HG03521 (cell line): ENCODE measurements at regions not wholly inside any gene's neighbourhood (a gene's known extent, or its start where the extent isn't known, plus 50 kb on each side); places are given as distances from the start of the nearest gene placed in this dataset.
"Not testable (repeated sequence)": the region's sequence is repeated elsewhere in the genome, so short reads cannot be mapped to it uniquely, and the experiment has no call there.

Experiments used
- ATAC-seq: cut with Tn5 transposase; IDR thresholded peaks from one replicate; pipeline ENCODE4 v1.9.1; 2021; ENCODE audit warnings: mild to moderate bottlenecking, moderate library complexity; ENCODE audit not compliant: unreplicated experiment

DNA sequence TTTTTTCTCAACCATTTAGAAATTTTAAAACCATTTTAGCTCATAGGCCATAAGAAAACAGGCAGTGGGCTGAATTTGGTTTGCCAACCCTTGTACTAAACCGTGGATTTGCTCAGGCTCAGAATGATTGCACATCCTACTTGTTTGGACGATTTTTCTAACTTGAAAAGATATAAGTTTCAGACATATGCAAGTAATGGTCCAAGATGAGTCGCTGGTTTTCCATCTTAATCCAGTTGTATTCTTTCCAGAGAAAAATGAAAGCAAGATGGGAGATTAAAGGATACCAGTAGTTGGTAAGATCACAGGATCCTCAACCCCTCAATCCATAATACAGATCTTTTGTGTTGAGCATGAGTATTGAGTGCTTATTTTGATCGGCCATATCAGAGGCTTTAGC lies 250.9 kb downstream of the TINAG start:
- ATAC-seq, result no peak

DNA sequence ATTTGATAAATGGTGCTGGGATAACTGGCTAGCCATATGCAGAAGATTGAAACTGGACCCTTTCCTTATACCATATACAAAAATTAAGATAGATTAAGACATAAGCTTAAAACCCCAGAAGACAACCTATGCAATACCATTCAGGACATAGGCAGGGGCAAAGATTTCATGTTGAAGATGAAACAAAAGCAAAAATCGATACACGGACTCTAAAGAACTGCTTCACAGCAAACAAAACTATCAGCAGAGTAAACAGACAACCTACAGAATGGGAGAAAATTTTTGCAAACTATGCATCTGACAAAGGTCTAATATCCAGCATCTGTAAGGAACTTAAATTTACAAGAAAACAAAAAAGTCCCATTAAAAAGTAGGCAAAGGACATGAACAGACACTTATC lies 255.9 kb downstream of the TINAG start:
- not testable (repeated sequence) for ATAC-seq

DNA sequence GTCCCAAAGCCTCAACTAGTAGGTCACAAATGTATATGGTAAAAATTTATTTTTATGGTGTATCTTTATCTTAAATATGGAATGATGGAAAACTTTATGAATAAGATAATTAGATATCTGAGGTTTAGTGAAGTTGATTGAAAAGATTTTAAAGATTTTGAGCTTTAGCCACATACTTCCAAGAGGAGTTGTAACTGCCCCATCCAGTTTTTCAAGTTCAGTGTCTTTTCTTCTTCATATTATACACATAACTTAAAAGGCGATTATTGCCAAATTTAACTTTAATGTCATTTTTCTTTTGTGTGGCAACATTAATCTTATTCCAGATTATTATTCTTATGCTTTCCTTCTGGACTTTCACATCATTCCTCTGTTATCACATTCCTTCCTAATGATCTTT lies 266.4 kb downstream of the TINAG start:
- ATAC-seq, result no peak

DNA sequence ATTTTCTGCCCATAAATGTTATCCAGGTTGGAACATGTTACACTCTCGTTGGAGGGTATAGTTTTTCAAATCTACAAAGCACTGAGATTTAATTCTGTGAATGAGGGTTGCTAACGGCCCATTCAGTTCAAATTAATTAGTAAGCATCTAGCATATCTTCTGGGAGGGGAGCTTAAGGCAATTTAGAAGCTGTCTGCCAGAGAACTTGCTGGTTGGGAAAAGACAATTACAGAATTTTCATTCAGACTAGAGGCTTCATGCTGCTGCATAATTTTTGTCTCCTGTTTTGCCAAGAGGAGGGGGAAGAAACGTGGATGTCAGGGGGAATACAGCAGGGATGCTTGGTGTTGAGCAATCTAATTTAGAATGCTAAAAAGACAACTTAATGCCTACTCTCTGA lies 268.3 kb upstream of the FAM83B start:
- no peak for ATAC-seq

DNA sequence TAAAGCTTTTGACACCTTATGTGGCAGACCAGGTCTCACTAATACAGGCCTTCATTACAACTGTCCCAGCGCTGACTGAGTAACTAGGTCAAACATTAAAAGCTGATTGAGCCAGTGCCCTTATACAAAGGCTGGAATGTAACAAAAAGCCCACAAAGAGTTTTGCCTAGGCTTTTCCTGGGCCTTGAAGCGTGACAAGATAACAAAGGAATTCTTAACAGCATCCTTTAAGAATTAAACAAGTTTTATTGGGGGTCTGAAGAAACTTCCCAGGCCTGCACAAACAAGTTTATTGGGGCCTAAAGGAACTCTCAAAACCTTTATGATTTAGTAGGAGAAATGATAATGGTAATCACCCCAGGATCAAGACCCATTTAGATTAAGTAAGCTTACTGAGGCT lies 267.6 kb upstream of the FAM83B start:
- no peak for ATAC-seq

DNA sequence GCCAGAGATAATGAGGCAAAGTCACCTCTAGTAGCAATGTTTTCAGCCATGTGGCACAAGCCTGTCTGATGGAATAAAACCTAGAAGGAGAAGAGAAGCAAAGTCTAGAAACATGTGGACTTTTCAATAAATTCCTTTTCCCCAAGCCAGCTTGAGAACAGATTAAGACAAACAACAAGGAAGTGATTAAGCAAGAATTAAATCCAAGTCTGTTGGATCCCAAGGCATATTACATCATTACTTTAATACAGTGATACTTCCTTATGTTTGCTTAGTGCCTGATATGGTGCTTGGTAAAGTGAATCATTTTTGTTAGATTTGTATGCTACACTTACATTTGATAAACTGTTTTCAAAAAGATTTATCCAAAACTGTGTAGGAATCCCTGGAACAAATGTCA lies 260.3 kb upstream of the FAM83B start:
- ATAC-seq, result no peak

DNA sequence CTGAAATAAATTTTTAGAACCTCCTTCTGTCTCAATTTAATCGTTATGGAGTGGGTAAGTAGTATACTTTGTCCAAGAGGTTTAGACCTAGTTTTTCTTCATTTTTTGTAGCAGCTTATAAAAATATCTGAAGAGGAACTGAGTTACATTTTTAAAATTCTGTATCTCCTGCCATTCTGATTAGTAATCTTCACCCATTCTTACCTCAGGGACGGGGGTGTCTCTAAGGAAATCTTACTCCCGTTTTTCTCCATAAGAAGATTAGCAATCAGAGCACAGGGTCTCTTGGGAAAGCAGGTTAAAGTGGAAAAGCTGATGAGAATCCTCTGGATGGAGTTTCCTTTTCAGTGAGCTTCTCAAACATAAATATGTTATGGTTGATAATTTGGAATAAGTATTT lies 259.3 kb upstream of the FAM83B start:
- no peak for ATAC-seq

DNA sequence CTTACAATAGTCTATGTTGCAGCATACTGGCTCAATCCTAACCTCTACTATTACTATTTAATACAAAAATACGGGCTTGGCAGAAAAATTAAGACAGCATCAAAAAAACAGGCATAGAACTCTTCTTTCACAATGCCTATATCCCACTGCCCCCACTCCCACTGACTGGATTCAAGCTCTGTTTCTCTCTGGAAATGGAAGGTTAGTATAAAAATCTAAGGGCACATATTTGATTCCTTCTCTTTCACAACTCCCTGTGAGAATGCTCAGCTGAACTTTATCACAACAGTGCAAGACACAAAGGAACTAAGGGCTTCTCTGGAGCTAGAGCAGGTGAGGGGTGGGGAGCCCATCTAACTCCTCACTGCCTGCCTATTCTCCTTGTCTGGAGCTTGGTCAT lies 258.4 kb upstream of the FAM83B start:
- no peak for ATAC-seq

DNA sequence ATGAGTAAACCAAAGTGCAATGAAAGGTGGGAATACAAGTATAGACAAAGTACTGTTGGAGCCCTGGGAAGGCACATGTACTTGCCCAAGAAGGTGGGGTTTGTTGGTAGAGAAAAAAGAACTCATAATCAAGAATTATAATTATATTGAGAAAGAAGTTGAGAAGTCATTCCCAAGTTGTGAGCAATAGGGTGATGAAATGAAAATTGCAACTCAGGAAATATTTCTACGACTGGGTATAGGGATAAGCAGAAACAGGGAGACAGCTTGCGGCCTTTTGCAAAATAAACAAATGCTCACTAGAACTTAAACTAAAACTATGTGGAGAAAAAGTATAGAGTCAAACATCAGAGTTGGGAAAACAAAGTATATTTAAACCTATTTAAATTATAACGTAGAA lies 250.7 kb upstream of the FAM83B start:
- ATAC-seq, result no peak

DNA sequence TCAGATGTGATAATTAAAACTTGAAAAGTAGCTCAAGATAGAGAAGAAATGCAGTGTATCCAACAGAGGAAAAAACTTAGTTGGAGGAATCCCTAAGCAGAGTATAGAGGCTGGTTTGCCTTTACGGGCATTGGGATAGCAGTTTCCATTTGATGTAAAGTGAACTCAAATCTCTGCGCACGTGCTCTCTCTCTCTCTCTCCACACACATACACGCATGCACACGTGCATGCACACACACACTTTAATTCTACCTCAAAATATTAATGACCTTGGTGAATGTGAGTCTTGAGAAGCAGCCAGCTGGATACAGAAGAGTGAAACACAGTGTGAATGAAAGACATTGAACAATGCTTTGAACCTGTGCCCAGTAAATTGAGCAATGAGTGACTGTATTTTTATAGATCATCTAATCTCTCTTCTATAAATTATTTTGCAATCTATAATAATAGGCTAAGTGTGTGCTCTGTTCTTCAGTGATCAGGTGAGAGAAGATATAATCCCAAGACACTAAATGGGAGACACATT lies 247.7 kb upstream of the FAM83B start:
- ATAC-seq, result no peak

DNA sequence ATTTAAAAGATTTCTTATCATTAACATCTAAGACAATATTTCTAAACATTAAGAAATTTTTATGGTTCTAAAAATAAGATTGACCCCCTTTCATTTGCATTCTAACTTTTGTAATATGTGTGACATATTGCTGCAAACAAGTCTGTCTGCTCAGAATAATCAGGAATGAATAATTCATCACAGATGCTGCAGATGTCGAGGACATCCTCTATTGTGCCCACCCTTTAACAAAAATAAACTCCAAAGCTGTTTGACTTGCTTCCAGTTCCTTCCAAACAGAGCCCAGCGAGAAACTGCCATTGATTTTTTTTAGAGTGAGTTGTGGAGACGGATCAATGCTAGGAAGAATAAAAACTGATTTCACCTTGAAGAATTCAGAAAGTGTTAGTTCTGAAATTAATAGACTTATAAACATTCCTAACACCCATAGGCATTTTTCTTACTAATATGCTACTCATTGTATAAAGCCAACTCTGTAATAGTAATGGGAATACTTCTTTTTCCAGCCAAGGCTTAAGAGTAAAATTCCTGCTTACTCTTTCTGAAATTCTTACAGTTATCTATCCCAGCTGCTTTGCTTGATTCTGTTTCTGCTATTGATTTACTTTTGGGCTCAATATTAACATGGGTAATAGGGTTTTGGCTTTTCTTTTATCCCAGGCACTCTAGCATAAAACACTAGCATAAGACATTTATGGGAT lies 244.8 kb upstream of the FAM83B start:
- ATAC-seq, result no peak

DNA sequence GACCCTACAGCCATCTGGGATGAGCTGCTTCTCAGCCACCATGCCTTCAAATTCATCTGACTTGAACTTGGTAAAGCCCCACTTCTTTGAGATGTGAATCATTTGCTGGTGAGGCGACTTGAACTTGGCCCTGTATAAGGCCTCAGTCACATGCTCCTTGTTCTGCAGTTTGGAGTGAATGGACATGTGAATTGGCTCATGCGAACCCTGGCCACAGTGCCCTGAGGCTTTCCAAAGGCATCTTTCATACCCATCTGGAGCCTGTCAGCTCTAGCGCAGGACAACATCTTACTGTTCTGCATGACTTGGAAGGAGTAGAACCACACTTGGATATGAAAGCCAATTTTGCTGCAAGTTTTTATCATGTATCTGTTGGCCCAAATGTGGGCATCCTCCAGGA lies 244.0 kb upstream of the FAM83B start:
- no peak for ATAC-seq

DNA sequence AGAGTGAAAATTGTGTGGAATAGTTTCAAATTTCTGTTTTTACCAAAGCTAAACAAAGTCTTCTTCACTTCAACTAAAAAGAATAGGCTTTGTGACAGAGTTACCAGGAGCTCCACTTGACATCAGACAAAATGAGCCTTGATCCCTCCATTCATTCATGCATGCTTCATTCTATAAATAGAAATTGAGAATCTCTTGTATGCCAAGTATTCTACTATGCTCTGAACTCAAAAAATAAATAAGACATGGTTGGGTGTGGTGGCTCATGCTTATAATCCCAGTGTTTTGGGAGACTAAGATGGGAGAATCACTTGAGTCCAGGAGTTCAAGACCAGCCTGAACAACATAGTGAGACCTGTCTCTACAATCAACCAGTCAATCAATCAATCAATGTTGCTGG lies 236.6 kb upstream of the FAM83B start:
- ATAC-seq, result no peak

DNA sequence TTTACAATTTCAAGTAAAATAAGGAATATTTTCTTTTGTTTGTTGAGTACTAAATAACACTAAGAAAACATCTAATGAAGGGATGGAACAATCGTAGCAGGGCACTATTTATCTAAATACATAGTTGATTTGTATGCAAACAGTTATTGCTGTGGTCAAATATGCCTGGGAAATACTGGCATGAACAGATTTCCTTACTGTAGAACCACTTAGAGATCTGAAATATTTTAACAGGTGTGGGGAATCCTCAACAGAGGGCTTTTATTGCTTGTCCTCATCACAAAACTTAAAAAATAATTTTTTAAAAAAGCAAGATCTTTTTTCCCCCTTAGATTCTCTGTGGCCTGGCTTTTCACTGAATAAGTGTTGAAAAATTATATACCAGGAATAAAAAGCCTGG lies 233.0 kb upstream of the FAM83B start:
- ATAC-seq, result no peak

DNA sequence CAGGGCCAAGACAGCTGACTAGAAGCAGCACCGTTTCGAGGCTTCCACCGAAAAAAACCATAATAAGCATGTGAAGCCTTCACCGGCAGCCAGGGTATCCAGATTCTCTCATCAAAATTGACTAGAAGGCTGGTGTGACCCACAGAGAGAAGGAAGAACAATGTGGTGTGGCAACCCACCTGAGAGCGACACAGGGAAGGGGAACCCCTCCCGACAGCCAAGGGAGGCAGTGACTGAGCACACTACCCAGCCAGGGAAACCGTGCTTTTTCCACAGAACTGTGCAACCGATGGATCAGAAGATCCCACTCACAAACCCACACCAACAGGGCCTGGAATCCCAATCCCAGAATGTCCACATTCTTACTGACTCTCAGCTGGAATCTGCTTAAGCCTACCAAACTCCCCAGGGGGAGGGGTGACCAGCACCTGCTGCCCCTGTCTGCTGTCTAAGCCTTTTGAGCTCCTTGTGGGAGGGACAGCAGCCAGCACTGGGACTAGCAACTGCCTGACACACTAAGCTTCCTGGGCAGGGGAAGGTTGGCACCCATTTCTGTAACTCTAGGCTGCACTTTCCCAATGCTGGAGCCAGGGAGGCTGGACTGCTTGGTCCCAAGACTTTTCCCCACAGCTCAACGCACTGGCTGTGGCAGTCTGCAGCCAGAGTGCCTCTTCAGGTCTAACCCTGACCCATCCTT lies 231.9 kb upstream of the FAM83B start:
- ATAC-seq, result no peak

DNA sequence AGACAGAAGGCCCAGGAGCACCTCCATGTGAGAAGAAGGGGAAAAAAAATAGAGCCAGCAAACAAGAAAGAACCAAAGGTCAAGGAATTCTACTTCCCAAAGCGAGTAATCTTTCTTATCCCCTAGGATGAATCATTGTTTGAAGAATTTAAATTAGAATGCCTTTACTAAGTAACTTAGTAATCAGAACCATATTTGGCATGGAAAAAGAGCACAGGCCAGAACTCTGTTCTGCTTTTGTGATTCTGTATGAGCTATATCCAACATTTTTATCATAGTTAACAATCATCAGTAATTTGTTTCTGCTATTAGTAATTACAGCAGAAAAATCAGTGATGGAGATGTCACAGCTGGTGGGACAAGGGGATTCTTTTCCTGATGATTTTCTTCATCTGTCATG lies 228.8 kb upstream of the FAM83B start:
- ATAC-seq, result no peak

DNA sequence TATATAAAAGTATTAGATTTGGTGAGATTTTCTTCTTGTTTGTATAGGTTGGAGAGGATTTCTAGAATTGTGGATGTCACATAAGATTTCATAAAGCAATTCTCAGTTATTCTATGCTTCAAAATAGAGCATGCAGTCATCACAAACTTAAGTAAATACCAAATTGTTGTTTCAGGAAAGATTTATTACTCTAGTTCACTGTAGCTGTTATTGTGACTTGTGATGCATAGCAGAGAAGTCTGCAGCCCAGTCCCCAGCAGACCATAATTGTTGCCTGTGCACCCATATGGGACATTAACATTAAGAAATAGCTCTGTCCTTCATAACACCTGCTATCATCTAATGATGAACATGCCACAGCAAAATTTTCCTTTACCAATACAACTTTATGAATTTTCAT lies 228.0 kb upstream of the FAM83B start:
- no peak for ATAC-seq

DNA sequence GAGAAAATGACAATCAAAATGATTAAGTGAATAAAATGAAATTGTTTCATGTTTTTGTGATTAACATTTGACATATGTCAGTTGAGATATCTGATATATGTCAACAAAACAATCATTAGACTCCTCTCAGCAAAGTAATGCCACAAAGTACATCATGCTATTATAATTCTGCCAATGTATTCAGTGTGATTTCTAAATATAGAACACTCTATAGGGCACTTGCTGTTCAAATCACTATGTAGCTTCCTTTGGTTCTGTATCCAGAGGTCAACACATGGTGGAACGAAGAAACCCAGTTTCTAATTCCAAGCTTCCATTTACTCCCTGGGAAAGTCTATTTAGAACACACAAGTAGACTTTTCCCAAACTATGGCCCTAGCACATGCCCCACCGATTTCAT lies 227.5 kb upstream of the FAM83B start:
- no peak for ATAC-seq

DNA sequence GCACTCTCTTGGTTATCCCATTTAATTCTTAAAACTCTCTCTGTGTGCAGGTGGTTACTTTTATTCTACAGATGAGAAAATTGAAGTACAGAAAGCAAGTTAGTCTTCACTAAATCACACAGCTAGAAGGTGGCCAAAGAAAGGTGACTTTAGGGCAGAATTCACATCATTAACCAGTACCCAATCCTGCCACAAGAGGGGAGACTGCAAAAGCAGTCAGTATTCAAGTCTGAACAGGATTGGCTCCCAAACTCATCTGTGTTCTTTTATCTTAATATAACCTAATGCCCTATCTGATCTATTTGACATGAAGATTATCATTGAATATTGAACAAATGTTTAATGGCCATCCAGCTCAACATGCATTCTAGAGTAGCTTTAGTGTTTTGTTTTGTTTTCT lies 225.3 kb upstream of the FAM83B start:
- no peak for ATAC-seq

DNA sequence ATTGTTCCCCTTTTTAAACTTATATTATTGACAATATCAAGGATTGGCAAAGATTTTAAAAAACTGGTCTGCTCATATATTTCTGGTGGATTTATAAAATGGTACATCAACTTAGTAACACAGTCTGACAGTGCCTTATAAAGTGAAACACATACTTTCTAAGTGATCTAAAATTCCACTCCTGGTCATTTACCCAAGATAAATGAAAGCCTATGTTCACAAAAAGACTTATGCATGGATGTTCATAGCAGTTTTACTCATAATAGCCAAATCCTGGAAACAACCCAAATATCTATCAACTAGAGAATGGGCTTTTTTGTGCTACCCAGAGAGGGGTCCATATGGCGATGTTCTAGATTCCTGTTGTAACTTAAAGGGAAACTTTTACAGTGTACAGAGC lies 222.4 kb upstream of the FAM83B start:
- ATAC-seq, result no peak

DNA sequence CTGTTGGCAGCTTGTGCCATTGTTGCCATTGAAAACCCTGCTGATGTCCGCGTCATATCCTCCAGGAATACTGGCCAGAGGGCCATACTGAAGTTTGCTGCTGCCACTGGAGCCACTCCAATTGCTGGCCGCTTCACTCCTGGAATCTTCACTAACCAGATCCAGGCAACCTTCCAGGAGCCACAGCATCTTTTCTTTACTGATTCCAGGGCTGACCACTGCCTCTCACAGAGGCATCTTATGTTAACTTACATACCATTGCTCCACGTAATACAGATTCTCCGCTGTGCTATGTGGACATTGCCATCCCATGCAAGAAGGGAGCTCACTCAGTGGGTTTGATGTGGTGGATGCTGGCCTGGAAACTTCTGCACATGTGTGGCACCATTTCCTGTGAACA lies 221.8 kb upstream of the FAM83B start:
- no peak for ATAC-seq

DNA sequence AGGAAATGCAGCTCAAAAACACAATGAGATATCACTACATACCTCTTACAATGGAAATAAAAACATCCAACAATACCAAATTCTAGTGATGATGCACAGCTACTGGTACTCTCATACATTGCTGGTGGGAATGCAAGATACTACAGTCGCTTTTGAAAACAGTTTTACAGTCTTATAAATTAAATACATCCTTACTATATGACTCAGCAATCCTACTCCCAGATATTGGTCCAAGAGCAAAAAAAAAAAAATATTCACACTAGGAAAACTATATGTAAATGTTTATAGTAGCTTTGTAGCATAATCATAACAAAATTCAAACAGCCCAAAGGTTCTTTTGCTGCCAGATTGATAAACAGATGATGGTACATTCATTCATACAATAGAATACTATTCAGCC lies 217.4 kb upstream of the FAM83B start:
- no peak for ATAC-seq
